GM23338 (cell line): ENCODE measurements at regions not wholly inside any gene's neighbourhood (a gene's known extent, or its start where the extent isn't known, plus 50 kb on each side); places are given as distances from the start of the nearest gene placed in this dataset.

Experiments used
- ATAC-seq: fragments of 200-7000 bp; cut with Tn5 transposase; 3 replicates; pipeline ENCODE4 v1.9.1; 2020
- DNase-seq: peaks from one replicate; pipeline ENCODE4 v3.0.0-alpha.2; 2015; ENCODE audit warnings: low spot score
- H2AFZ ChIP-seq: fragments of 200-600 bp; sonication (generic); 2 replicates; pipeline ENCODE4 v1.8.0; 2016; ENCODE audit warnings: antibody characterized with exemption, mild to moderate bottlenecking, moderate library complexity
- H3F3A ChIP-seq: fragments of 200-600 bp; sonication (generic); replicated peaks from 2 replicates; pipeline ENCODE4 v1.8.0; 2017; ENCODE audit warnings: antibody characterized with exemption, mixed run types, low read depth
- H3K27ac ChIP-seq: fragments of 200-600 bp; sonication (generic); 2 replicates; pipeline ENCODE4 v1.6.1; 2016; ENCODE audit warnings: low read depth
- H3K27me3 ChIP-seq: fragments of 200-600 bp; sonication (generic); 2 replicates; pipeline ENCODE4 v1.8.0; 2016; ENCODE audit warnings: mild to moderate bottlenecking, mixed run types, moderate library complexity; ENCODE audit not compliant: insufficient read depth
- H3K36me3 ChIP-seq: fragments of 200-600 bp; sonication (generic); 2 replicates; pipeline ENCODE4 v1.8.0; 2016; ENCODE audit warnings: mild to moderate bottlenecking; ENCODE audit not compliant: insufficient read depth
- H3K4me1 ChIP-seq: fragments of 200-600 bp; sonication (generic); 2 replicates; pipeline ENCODE4 v1.8.0; 2016; ENCODE audit warnings: mild to moderate bottlenecking, moderate library complexity; ENCODE audit not compliant: insufficient read depth
- H3K4me2 ChIP-seq: fragments of 200-600 bp; sonication (generic); 2 replicates; pipeline ENCODE4 v1.7.1; 2017; ENCODE audit warnings: mixed run types
- H3K4me3 ChIP-seq: fragments of 200-600 bp; sonication (generic); 2 replicates; pipeline ENCODE4 v1.6.1; 2016; ENCODE audit warnings: mixed run types
- H3K79me2 ChIP-seq: fragments of 200-600 bp; sonication (generic); replicated peaks from 2 replicates; pipeline ENCODE4 v1.8.0; 2017; ENCODE audit warnings: mild to moderate bottlenecking; ENCODE audit not compliant: insufficient read depth
- H3K9me2 ChIP-seq: fragments of 200-600 bp; sonication (generic); 2 replicates; pipeline ENCODE4 v1.8.0; 2017; ENCODE audit not compliant: insufficient read depth
- H4K20me1 ChIP-seq: fragments of 200-600 bp; sonication (generic); replicated peaks from 2 replicates; pipeline ENCODE4 v1.8.0; 2017; ENCODE audit warnings: mild to moderate bottlenecking; ENCODE audit not compliant: insufficient read depth
- H3K27ac Mint-ChIP-seq: 2 replicates; pipeline ENCODE4 v1.8.0; 2020; ENCODE audit warnings: inconsistent platforms, mild to moderate bottlenecking, moderate library complexity, mixed read lengths
- H3K27me3 Mint-ChIP-seq: 3 replicates; pipeline ENCODE4 v1.8.0; 2022; ENCODE audit warnings: low read depth, mild to moderate bottlenecking, moderate library complexity, mixed read lengths, inconsistent platforms; ENCODE audit not compliant: insufficient read depth, poor library complexity
- H3K36me3 Mint-ChIP-seq: 3 replicates; pipeline ENCODE4 v1.8.0; 2021; ENCODE audit warnings: low read depth, mild to moderate bottlenecking, inconsistent platforms, moderate library complexity, mixed read lengths
- H3K4me1 Mint-ChIP-seq: 3 replicates; pipeline ENCODE4 v1.8.0; 2020; ENCODE audit warnings: mild to moderate bottlenecking, inconsistent platforms, mixed read lengths
- H3K4me3 Mint-ChIP-seq: 3 replicates; pipeline ENCODE4 v1.8.0; 2021; ENCODE audit warnings: moderate library complexity, mild to moderate bottlenecking, inconsistent platforms, mixed read lengths
- H3K9me3 Mint-ChIP-seq: 3 replicates; pipeline ENCODE4 v1.8.0; 2020; ENCODE audit warnings: moderate library complexity, mild to moderate bottlenecking, inconsistent platforms, mixed read lengths
- CREB1 ChIP-seq: fragments of 250-450 bp; sonication (Bioruptor Pico); IDR thresholded peaks from 2 replicates; pipeline ENCODE4 v1.5.0; 2020; ENCODE audit warnings: low read depth, mild to moderate bottlenecking, moderate library complexity
- ETS1 ChIP-seq: IDR thresholded peaks from 2 replicates; pipeline ENCODE4 v1.6.1; 2016; ENCODE audit warnings: antibody characterized with exemption
- JUNB ChIP-seq: IDR thresholded peaks from one replicate; pipeline ENCODE4 v1.6.1; 2016; ENCODE audit warnings: antibody characterized with exemption; ENCODE audit not compliant: unreplicated experiment
- NANOG ChIP-seq: IDR thresholded peaks from 2 replicates; pipeline ENCODE4 v1.6.1; 2016; ENCODE audit warnings: antibody characterized with exemption, borderline replicate concordance
- STAT1 ChIP-seq: IDR thresholded peaks from one replicate; pipeline ENCODE4 v1.6.1; 2016; ENCODE audit warnings: antibody characterized with exemption; ENCODE audit not compliant: unreplicated experiment
- ZNF114 ChIP-seq: fragments of 250-450 bp; sonication (Bioruptor Pico); IDR thresholded peaks from 2 replicates; pipeline ENCODE4 v1.5.0; 2020; ENCODE audit warnings: mild to moderate bottlenecking, moderate library complexity
- ZNF331 ChIP-seq: fragments of 250-450 bp; sonication (Bioruptor Pico); IDR thresholded peaks from 2 replicates; pipeline ENCODE4 v1.5.0; 2020; ENCODE audit warnings: low read depth, mild to moderate bottlenecking, moderate library complexity
- ZNF462 ChIP-seq: fragments of 250-450 bp; sonication (Bioruptor Pico); IDR thresholded peaks from 2 replicates; pipeline ENCODE4 v1.5.0; 2020; ENCODE audit warnings: mild to moderate bottlenecking, moderate library complexity

- TF ChIP-seq ZNF462 (CRISPR knock-in tag) = no peak
- TF ChIP-seq JUNB = no peak
- no peak for TF ChIP-seq STAT1
- TF ChIP-seq ZNF331 (CRISPR knock-in tag) = no peak
- no peak for TF ChIP-seq ZNF114 (CRISPR knock-in tag)
- no peak for TF ChIP-seq NANOG
- no peak for TF ChIP-seq ETS1
Measured at GRCh38 chr15:25091421-25092158, 136.8 kb downstream of the SNRPN start (continued).

GRCh38 chr15:25092661-25093060 lies 137.9 kb downstream of the SNRPN start:
- ATAC-seq (no peak), DNase-seq (no peak)
- H3K36me3 Mint-ChIP-seq = peaks cover 98% of the 10 kb centered on the region
- peaks cover 41% of the 10 kb centered on the region for H3K27me3 Mint-ChIP-seq
- Histone ChIP-seq H3K27ac (no peak overlapping the region; the same call in 1 of the 2 replicates), H2AFZ (no peak overlapping the region), H3K27me3 (no peaks in the 10 kb centered on the region), H3K4me2 (no peak overlapping the region), H3K79me2 (no peaks in the 10 kb centered on the region), H3F3A (no peaks in the 10 kb centered on the region), H3K4me1 (no peaks in the 10 kb centered on the region), H3K36me3 (peaks cover 66% of the 10 kb centered on the region), H3K4me3 (no peak overlapping the region), H4K20me1 (no peaks in the 10 kb centered on the region; the same call in 1 of the 2 replicates), H3K9me2 (no peaks in the 10 kb centered on the region)
- no peak overlapping the region for H3K27ac Mint-ChIP-seq
- no peaks in the 10 kb centered on the region for H3K4me1 Mint-ChIP-seq
- H3K9me3 Mint-ChIP-seq = peaks cover 89% of the 10 kb centered on the region
- no peak overlapping the region for H3K4me3 Mint-ChIP-seq
- TF ChIP-seq CREB1 (CRISPR knock-in tag) = no peak
- no peak for TF ChIP-seq ZNF462 (CRISPR knock-in tag)
